ENCODE measurements at regions not wholly inside any gene's neighbourhood (a gene's known extent, or its start where the extent isn't known, plus 50 kb on each side); places are given as distances from the start of the nearest gene placed in this dataset.

DNA sequence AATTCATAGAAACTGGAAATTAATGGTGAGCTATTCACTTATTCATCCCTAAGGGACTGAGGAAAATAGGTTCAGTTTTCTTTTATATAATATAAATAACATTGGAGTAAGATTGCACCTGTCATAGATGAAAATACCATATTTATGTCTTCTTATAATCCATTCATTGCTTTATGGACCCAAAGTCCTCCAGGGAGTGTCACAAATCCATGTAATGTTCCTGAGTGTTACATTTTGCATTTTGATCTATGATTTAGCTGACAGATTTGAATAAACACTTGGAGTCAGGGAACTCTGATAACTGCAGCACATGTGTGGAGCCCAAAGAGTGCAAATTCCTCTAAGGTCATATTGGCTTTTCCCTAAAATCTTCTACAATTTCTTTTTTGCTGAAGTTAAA is 484.3 kb downstream of the MDFIC start:
- H2BK12ac ChIP-seq (ENCODE audit: low read length in 2 of 2): no peak overlapping the region
- H3K4ac ChIP-seq (ENCODE audit: low read depth in 1 of 2, low read length in 2 of 2): no peak overlapping the region
- H3K4me3 ChIP-seq (ENCODE audit: insufficient read depth in 1 of 2, low read depth in 1 of 2, low read length in 2 of 2): no peak overlapping the region
- no peaks in the 10 kb centered on the region for H3K36me3 ChIP-seq (ENCODE audit: control insufficient read depth in 1 of 2, insufficient read depth in 2 of 2, low read depth in 1 of 2, low read length in 2 of 2)
- no peak overlapping the region for H2BK120ac ChIP-seq (ENCODE audit: low read depth, low read length)
- no peak overlapping the region for H3K4me2 ChIP-seq (ENCODE audit: low read length, poor library complexity, severe bottlenecking)
- no peak overlapping the region for H3K18ac ChIP-seq (ENCODE audit: low read depth in 1 of 2, low read length in 2 of 2)
- no peaks in the 10 kb centered on the region for H3K9me3 ChIP-seq (ENCODE audit: control insufficient read depth, low read length)
- H2AK5ac ChIP-seq (ENCODE audit: low read length, severe bottlenecking): no peak overlapping the region
- no peak overlapping the region for H4K91ac ChIP-seq (ENCODE audit: low read length)
- no peak for DNase-seq
- H3K23ac ChIP-seq (ENCODE audit: low read length in 2 of 2): no peak overlapping the region
- H3K27ac ChIP-seq (ENCODE audit: low read length, poor library complexity, severe bottlenecking): no peak overlapping the region
- no peak overlapping the region for H2BK15ac ChIP-seq (ENCODE audit: low read depth, poor library complexity, severe bottlenecking)
- no peak overlapping the region for H2AFZ ChIP-seq (ENCODE audit: low read depth, low read length)
- no peak overlapping the region for H3K9ac ChIP-seq (ENCODE audit: low read length)
- no peaks in the 10 kb centered on the region for H3K4me1 ChIP-seq (ENCODE audit: control insufficient read depth, insufficient read depth, low read depth, low read length)
- no peak overlapping the region for H4K8ac ChIP-seq (ENCODE audit: low read length)
- no peak overlapping the region for H2BK5ac ChIP-seq (ENCODE audit: low read depth, low read length, poor library complexity, severe bottlenecking)
- no peak overlapping the region for H3K14ac ChIP-seq (ENCODE audit: low read length in 2 of 2)
- no peaks in the 10 kb centered on the region for H3K79me1 ChIP-seq (replicated peaks; ENCODE audit: low read length, poor library complexity, severe bottlenecking)
- H3K27me3 ChIP-seq (ENCODE audit: control insufficient read depth in 1 of 2, insufficient read depth in 1 of 2, low read length in 2 of 2): no peaks in the 10 kb centered on the region

GRCh38 chr7:115387137-115387536 is 465.2 kb downstream of the MDFIC start:
- H3K23ac ChIP-seq (ENCODE audit: low read length in 2 of 2): no peak overlapping the region
- H3K18ac ChIP-seq (ENCODE audit: low read depth in 1 of 2, low read length in 2 of 2): no peak overlapping the region
- H3K9me3 ChIP-seq (ENCODE audit: control insufficient read depth, low read length): no peaks in the 10 kb centered on the region
- H3K4ac ChIP-seq (ENCODE audit: low read depth in 1 of 2, low read length in 2 of 2): no peak overlapping the region
- no peak overlapping the region for H3K27ac ChIP-seq (ENCODE audit: low read length, poor library complexity, severe bottlenecking)
- H3K36me3 ChIP-seq (ENCODE audit: control insufficient read depth in 1 of 2, insufficient read depth in 2 of 2, low read depth in 1 of 2, low read length in 2 of 2): no peaks in the 10 kb centered on the region
- H3K79me1 ChIP-seq (replicated peaks; ENCODE audit: low read length, poor library complexity, severe bottlenecking): no peaks in the 10 kb centered on the region
- no peak overlapping the region for H2BK12ac ChIP-seq (ENCODE audit: low read length in 2 of 2)
- DNase-seq: no peak
- H2AFZ ChIP-seq (ENCODE audit: low read depth, low read length): no peak overlapping the region
- H3K4me1 ChIP-seq (ENCODE audit: control insufficient read depth, insufficient read depth, low read depth, low read length): no peaks in the 10 kb centered on the region
- no peak overlapping the region for H2BK120ac ChIP-seq (ENCODE audit: low read depth, low read length)
- H2BK15ac ChIP-seq (ENCODE audit: low read depth, poor library complexity, severe bottlenecking): no peak overlapping the region
- no peak overlapping the region for H4K8ac ChIP-seq (ENCODE audit: low read length)
- H3K14ac ChIP-seq (ENCODE audit: low read length in 2 of 2): no peak overlapping the region
- no peak overlapping the region for H3K4me2 ChIP-seq (ENCODE audit: low read length, poor library complexity, severe bottlenecking)
- H2AK5ac ChIP-seq (ENCODE audit: low read length, severe bottlenecking): no peak overlapping the region
- no peak overlapping the region for H3K4me3 ChIP-seq (ENCODE audit: insufficient read depth in 1 of 2, low read depth in 1 of 2, low read length in 2 of 2)
- no peak overlapping the region for H4K91ac ChIP-seq (ENCODE audit: low read length)
- no peak overlapping the region for H3K9ac ChIP-seq (ENCODE audit: low read length)
- no peaks in the 10 kb centered on the region for H3K27me3 ChIP-seq (ENCODE audit: control insufficient read depth in 1 of 2, insufficient read depth in 1 of 2, low read length in 2 of 2)
- H2BK5ac ChIP-seq (ENCODE audit: low read depth, low read length, poor library complexity, severe bottlenecking): no peak overlapping the region

DNA sequence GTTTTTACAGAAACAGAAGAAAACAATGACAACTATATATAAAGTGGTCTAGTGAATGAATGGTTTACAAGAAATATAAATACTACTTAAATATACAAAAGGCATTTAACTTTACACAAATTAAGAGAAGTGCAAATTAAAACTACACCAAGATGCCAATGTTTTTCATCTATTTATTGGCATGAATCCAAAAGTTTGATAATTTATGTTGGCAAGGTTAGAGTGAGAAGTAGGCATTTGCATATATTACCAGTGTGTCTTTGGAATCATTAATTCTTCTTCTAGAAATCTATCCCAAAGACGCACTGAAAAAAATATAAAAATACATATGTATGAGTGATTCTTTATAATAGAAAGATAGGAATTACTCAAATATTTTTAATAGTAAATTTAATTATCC is 457.4 kb downstream of the MDFIC start:
- H3K18ac ChIP-seq (ENCODE audit: low read depth in 1 of 2, low read length in 2 of 2): no peak overlapping the region
- H4K8ac ChIP-seq (ENCODE audit: low read length): no peak overlapping the region
- H3K36me3 ChIP-seq (ENCODE audit: control insufficient read depth in 1 of 2, insufficient read depth in 2 of 2, low read depth in 1 of 2, low read length in 2 of 2): no peaks in the 10 kb centered on the region
- H2BK5ac ChIP-seq (ENCODE audit: low read depth, low read length, poor library complexity, severe bottlenecking): no peak overlapping the region
- no peaks in the 10 kb centered on the region for H3K79me1 ChIP-seq (replicated peaks; ENCODE audit: low read length, poor library complexity, severe bottlenecking)
- H2AK5ac ChIP-seq (ENCODE audit: low read length, severe bottlenecking): no peak overlapping the region
- H3K4me1 ChIP-seq (ENCODE audit: control insufficient read depth, insufficient read depth, low read depth, low read length): no peaks in the 10 kb centered on the region
- WGBS: no CpG with 5 or more reads among the region's 1 CpG
- no peak overlapping the region for H3K4me2 ChIP-seq (ENCODE audit: low read length, poor library complexity, severe bottlenecking)
- H2BK120ac ChIP-seq (ENCODE audit: low read depth, low read length): no peak overlapping the region
- H3K9ac ChIP-seq (ENCODE audit: low read length): no peak overlapping the region
- H3K27me3 ChIP-seq (ENCODE audit: control insufficient read depth in 1 of 2, insufficient read depth in 1 of 2, low read length in 2 of 2): no peaks in the 10 kb centered on the region
- H3K14ac ChIP-seq (ENCODE audit: low read length in 2 of 2): no peak overlapping the region
- H3K9me3 ChIP-seq (ENCODE audit: control insufficient read depth, low read length): no peaks in the 10 kb centered on the region
- no peak overlapping the region for H2AFZ ChIP-seq (ENCODE audit: low read depth, low read length)
- no peak overlapping the region for H4K91ac ChIP-seq (ENCODE audit: low read length)
- H3K27ac ChIP-seq (ENCODE audit: low read length, poor library complexity, severe bottlenecking): no peak overlapping the region
- no peak for DNase-seq
- H3K23ac ChIP-seq (ENCODE audit: low read length in 2 of 2): no peak overlapping the region
- no peak overlapping the region for H2BK12ac ChIP-seq (ENCODE audit: low read length in 2 of 2)
- H3K4me3 ChIP-seq (ENCODE audit: insufficient read depth in 1 of 2, low read depth in 1 of 2, low read length in 2 of 2): no peak overlapping the region
- H3K4ac ChIP-seq (ENCODE audit: low read depth in 1 of 2, low read length in 2 of 2): no peak overlapping the region
- H2BK15ac ChIP-seq (ENCODE audit: low read depth, poor library complexity, severe bottlenecking): no peak overlapping the region

DNA sequence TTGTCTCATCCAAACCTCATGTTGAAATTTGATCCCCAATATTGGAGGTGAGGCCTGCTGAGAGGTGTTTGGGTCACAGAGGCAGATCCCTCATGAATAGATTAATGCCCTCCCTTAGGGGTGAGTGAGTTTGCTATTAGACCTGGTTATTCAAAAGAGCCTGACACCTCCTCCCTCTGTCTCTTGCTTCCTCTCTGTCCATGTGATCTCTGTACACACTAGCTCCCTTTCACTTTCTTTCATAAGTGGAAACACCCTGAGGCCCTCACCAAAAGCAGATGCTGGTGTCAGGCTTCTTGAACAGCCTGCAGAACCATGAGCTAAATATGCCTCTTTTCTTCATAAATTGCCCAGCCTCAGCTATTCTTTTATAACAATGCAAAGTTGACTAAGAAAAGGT is 447.1 kb downstream of the MDFIC start:
- Histone ChIP-seq H3K14ac (ENCODE audit: low read length in 2 of 2) (no peak overlapping the region), H3K4ac (ENCODE audit: low read depth in 1 of 2, low read length in 2 of 2) (no peak overlapping the region), H3K4me1 (ENCODE audit: control insufficient read depth, insufficient read depth, low read depth, low read length) (no peaks in the 10 kb centered on the region), H2BK12ac (ENCODE audit: low read length in 2 of 2) (no peak overlapping the region), H3K23ac (ENCODE audit: low read length in 2 of 2) (no peak overlapping the region), H3K36me3 (ENCODE audit: control insufficient read depth in 1 of 2, insufficient read depth in 2 of 2, low read depth in 1 of 2, low read length in 2 of 2) (no peaks in the 10 kb centered on the region), H3K27me3 (ENCODE audit: control insufficient read depth in 1 of 2, insufficient read depth in 1 of 2, low read length in 2 of 2) (no peaks in the 10 kb centered on the region), H2BK15ac (ENCODE audit: low read depth, poor library complexity, severe bottlenecking) (no peak overlapping the region), H4K8ac (ENCODE audit: low read length) (no peak overlapping the region), H2BK5ac (ENCODE audit: low read depth, low read length, poor library complexity, severe bottlenecking) (no peak overlapping the region), H2AK5ac (ENCODE audit: low read length, severe bottlenecking) (no peak overlapping the region), H3K4me3 (ENCODE audit: insufficient read depth in 1 of 2, low read depth in 1 of 2, low read length in 2 of 2) (no peak overlapping the region), H3K27ac (ENCODE audit: low read length, poor library complexity, severe bottlenecking) (no peak overlapping the region), H3K9ac (ENCODE audit: low read length) (no peak overlapping the region), H3K9me3 (ENCODE audit: control insufficient read depth, low read length) (peaks cover 5% of the 10 kb centered on the region), H2AFZ (ENCODE audit: low read depth, low read length) (no peak overlapping the region), H3K4me2 (ENCODE audit: low read length, poor library complexity, severe bottlenecking) (no peak overlapping the region), H3K18ac (ENCODE audit: low read depth in 1 of 2, low read length in 2 of 2) (no peak overlapping the region), H2BK120ac (ENCODE audit: low read depth, low read length) (no peak overlapping the region), H4K91ac (ENCODE audit: low read length) (no peak overlapping the region), H3K79me1 (replicated peaks; ENCODE audit: low read length, poor library complexity, severe bottlenecking) (no peaks in the 10 kb centered on the region)
- no peak for DNase-seq
